HUES6 (cell line): ENCODE measurements at regions not wholly inside any gene's neighbourhood (a gene's known extent, or its start where the extent isn't known, plus 50 kb on each side); places are given as distances from the start of the nearest gene placed in this dataset.

Experiments
- H3K27ac ChIP-seq: 2 replicates; pipeline ENCODE4 v1.7.0; 2013; ENCODE audit warnings: low read depth, mild to moderate bottlenecking, low read length, inconsistent platforms
- H3K27me3 ChIP-seq: 2 replicates; pipeline ENCODE4 v1.6.1; 2013; ENCODE audit warnings: low read length; ENCODE audit not compliant: control insufficient read depth, insufficient read depth
- H3K36me3 ChIP-seq: 2 replicates; pipeline ENCODE4 v1.6.1; 2013; ENCODE audit warnings: low read length; ENCODE audit not compliant: control insufficient read depth, insufficient read depth
- H3K4me1 ChIP-seq: 2 replicates; pipeline ENCODE4 v1.6.1; 2013; ENCODE audit warnings: low read length; ENCODE audit not compliant: control insufficient read depth, insufficient read depth
- H3K4me3 ChIP-seq: 2 replicates; pipeline ENCODE4 v1.5.1; 2013; ENCODE audit warnings: low read depth, low read length
- H3K9ac ChIP-seq: one replicate; pipeline ENCODE4 v1.6.1; 2013; ENCODE audit warnings: mild to moderate bottlenecking, low read length
- H3K9me3 ChIP-seq: 2 replicates; pipeline ENCODE4 v1.6.1; 2013; ENCODE audit warnings: low read depth, low read length; ENCODE audit not compliant: control insufficient read depth, insufficient read depth

DNA sequence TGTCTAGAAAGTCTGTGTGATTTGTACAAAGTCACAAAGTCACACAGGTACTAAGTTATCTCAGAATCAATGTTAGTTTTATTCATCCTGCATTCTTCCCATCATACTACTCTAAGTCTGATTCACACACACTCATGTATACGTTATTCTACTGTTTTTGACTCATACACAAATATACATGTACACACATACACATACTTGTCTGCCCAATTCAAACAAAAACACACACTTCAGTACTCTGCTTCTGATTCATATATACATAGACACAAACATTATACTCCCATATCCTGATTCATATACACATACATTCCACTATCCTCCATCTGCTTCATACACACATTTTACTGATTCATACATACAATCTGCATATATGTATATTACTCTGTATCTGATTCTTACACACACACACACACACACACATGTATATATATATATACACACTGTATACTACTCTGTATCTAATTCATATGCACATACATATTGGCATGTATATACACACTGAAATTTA is 69.3 kb downstream of the KLF12 start:
- Histone ChIP-seq H3K36me3 (no peaks in the 10 kb centered on the region), H3K9ac (no peak overlapping the region), H3K27ac (no peak overlapping the region), H3K9me3 (no peaks in the 10 kb centered on the region), H3K27me3 (no peaks in the 10 kb centered on the region), H3K4me1 (no peaks in the 10 kb centered on the region), H3K4me3 (no peak overlapping the region)

DNA sequence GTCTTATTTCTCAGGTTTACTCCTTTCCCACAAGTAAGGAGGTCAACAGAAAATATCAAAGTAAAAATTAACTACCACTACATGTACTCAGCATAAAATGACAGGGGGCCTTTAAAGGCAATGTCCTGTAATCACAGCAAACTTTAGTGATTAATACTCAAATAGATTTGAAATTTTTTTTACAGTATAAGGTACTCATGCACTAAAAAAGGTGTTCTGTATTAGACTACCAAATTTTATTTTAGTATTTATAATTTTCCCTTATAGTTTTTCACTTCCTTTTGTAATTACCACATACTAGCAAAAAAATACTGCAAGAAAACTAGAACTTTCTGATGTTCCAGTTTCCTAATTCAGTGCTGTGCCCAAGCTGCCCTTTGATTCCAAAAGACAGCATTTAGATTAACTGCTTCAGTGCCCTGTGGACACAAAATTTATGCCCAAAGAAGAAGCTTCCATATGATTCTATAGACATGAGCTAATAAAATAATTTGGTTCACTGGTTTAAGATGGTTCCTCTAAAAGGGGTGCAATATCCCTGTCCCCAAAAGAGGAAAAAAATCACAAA is 70.6 kb downstream of the KLF12 start:
- H3K27ac ChIP-seq, result no peak overlapping the region
- no peaks in the 10 kb centered on the region for H3K36me3 ChIP-seq
- no peak overlapping the region for H3K9ac ChIP-seq
- no peaks in the 10 kb centered on the region; the same call in 1 of the 2 replicates for H3K9me3 ChIP-seq
- H3K4me1 ChIP-seq, result no peaks in the 10 kb centered on the region
- H3K4me3 ChIP-seq, result no peak overlapping the region
- no peaks in the 10 kb centered on the region for H3K27me3 ChIP-seq

DNA sequence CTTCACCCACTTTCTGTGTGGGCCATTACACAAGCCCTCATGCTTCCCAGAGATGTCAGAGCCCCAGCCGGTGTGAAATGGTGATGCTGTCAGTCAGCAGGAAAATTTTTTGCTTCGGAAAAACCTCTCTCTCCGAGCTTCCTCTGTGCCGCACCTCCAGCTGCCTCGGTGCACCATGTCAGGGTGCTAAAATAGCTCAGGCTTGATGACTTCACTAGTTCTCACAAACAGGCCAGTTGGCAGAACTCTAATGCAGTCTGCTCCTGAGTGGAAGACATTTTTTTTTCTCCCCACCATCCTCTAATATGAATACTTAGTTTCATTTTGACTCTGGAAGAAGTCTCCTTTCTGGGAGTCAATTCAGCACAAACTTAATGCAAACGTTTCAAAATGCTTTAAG is 71.3 kb downstream of the KLF12 start:
- Histone ChIP-seq H3K4me3 (no peak overlapping the region), H3K9me3 (no peaks in the 10 kb centered on the region; the same call in 1 of the 2 replicates), H3K27ac (no peak overlapping the region), H3K36me3 (no peaks in the 10 kb centered on the region), H3K27me3 (no peaks in the 10 kb centered on the region), H3K4me1 (no peaks in the 10 kb centered on the region), H3K9ac (no peak overlapping the region)

DNA sequence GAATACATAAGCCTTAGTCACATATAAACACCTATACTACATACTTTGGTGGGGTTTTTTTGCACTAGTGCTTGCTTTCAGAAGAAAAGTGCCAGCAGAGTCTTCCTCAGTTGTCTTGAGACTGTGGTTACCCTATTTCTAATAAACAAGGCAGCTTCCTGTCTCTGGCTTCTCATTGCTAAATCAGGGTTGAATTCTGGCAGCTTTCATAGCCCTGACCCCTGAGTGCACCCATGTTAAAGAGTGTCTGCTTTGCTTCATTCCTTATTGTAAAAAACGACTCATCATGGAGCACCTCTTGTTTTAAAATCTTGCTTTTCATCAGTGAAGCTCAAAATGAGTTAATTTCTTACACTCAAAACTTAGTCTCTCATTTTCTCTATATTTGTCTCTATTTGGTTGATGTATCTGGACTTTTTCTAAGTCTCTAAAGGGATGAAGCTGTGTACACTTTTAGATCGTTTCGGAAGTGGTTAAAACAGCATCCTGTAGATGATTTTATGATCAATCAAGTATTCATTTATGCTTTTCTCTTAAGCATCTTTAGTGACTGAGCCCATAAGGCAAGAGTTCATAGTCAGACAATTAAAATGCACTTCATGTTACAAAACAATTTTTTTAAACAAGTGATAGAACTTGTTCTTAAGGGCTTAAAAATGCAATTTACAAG is 72.1 kb downstream of the KLF12 start:
- Histone ChIP-seq H3K27ac (no peak overlapping the region), H3K9me3 (no peaks in the 10 kb centered on the region; the same call in 1 of the 2 replicates), H3K36me3 (no peaks in the 10 kb centered on the region), H3K4me3 (no peak overlapping the region), H3K4me1 (no peaks in the 10 kb centered on the region), H3K27me3 (no peaks in the 10 kb centered on the region), H3K9ac (no peak overlapping the region)

DNA sequence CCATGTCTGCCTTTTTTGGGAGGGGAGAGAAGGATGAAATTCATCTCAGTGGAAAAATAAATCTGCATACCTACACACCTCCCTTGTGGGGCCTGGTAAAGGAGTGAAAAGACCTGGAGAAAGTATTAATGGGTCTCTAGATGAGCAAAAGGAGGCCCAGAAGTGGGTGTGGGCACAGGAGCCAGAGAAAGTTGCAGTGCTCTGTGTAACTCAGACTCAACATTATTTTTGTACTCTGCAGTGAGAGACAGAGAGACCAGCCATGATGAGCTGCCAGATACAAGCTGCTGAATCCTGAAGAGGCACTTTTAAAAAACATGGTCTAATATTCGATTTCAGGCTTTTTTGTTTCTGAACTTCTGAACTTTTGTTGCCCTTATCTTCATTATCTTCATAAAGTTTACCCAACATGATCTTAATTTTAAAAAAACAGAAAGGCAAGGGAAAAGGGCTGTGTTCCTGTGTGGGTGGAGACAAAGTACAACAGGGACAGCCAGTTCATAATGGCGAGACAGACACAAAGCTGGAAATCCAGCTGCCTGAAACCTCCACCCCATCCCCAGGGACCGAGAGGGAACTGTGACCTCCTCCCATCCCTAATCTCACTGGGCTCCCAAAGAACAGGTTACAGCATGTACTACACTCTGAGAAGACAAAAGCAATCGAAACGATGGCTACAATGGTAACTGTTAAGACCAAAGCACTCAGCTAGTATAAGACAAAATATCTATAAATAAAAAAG is 77.2 kb downstream of the KLF12 start:
- no peaks in the 10 kb centered on the region for H3K27me3 ChIP-seq
- no peak overlapping the region for H3K9ac ChIP-seq
- H3K4me1 ChIP-seq, result no peaks in the 10 kb centered on the region
- H3K4me3 ChIP-seq, result no peak overlapping the region
- H3K9me3 ChIP-seq, result no peaks in the 10 kb centered on the region; the same call in 1 of the 2 replicates
- no peaks in the 10 kb centered on the region for H3K36me3 ChIP-seq
- no peak overlapping the region for H3K27ac ChIP-seq

DNA sequence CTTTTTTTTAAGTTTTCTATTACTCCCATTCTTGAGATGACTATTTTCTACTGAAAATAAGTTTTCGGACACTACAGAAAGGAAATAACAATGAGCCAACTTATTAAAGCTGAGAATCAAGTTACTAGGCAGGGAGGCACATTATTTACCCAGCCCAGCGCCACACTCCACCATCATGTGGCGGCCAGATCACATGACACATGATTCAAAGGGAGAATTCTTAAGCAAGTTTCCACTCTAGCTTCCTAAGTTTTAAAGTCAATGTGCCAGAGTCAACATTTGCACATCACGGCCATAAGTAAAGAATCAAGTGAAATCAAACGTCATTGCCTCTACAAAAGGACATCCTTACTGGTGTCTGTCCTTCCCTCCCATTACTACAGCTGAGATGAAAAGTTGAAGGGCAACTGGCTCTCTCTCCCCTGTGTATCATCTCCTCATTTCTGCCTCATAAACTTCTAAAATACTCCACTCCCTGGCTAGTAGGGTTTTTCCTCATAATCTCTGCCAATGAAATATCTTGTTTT is 81.7 kb downstream of the KLF12 start:
- H3K9ac ChIP-seq, result no peak overlapping the region
- H3K27me3 ChIP-seq, result no peaks in the 10 kb centered on the region
- no peak overlapping the region for H3K27ac ChIP-seq
- H3K9me3 ChIP-seq, result no peaks in the 10 kb centered on the region
- no peaks in the 10 kb centered on the region for H3K36me3 ChIP-seq
- no peak overlapping the region for H3K4me3 ChIP-seq
- H3K4me1 ChIP-seq, result 0 out of 2 replicates have a peak, but pooled peaks cover 3% of the 10 kb centered on the region

DNA sequence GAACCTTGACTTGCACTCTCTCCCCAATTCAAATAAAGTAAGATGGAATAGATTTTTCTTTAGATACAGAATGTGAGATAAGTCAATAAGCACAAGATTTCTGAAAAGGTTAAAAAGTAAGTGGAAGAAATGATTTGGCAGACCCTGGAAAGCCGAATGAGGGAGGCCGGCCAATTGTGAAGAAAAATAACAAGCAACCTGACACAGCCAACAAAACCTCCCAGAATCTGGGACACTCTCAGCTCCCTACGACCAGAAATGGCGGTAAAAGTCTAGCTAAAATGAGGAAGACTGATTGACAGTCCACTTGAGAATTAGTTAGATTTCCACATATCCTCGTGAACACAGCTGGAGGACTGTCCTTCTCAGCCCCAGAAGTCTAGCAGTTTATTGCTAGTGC is 85.4 kb downstream of the KLF12 start:
- Histone ChIP-seq H3K9me3 (no peaks in the 10 kb centered on the region), H3K4me1 (0 out of 2 replicates have a peak, but pooled peaks cover 3% of the 10 kb centered on the region), H3K27me3 (no peaks in the 10 kb centered on the region), H3K27ac (no peak overlapping the region), H3K9ac (no peak overlapping the region), H3K4me3 (no peak overlapping the region), H3K36me3 (no peaks in the 10 kb centered on the region)

DNA sequence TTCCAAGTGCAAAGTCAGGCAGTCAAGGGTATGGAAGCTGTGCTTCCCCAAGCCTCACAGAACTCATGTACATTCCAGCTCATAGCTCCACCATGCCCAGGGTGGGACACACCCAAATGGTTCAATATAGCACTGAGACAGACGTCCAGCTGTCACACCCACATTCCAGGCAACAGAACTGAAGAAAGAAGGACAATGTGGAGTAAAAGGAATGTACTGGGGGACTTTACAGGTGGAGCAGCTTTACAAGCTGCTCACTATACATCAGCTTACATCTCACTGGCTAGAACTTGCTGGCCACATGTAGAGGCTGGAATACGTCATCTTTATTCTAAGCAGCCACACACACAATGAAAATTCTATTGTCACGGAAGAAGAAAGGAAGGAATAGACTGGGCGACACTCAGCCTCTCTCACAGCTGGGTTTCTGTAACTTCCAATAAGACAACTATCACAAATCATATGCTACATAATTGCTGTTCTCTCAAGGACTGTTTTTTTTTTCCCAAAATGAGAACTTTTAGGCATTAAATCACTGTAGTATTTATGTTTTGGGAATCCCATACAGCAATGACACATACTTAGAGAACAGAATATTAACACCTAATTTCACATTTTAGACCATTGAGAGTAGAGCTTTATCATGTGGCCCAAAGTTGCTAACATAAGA is 86.1 kb downstream of the KLF12 start:
- no peak overlapping the region for H3K9ac ChIP-seq
- no peak overlapping the region for H3K4me3 ChIP-seq
- no peak overlapping the region for H3K27ac ChIP-seq
- H3K36me3 ChIP-seq, result no peaks in the 10 kb centered on the region
- no peaks in the 10 kb centered on the region for H3K9me3 ChIP-seq
- no peaks in the 10 kb centered on the region for H3K27me3 ChIP-seq
- 0 out of 2 replicates have a peak, but pooled peaks cover 3% of the 10 kb centered on the region for H3K4me1 ChIP-seq

DNA sequence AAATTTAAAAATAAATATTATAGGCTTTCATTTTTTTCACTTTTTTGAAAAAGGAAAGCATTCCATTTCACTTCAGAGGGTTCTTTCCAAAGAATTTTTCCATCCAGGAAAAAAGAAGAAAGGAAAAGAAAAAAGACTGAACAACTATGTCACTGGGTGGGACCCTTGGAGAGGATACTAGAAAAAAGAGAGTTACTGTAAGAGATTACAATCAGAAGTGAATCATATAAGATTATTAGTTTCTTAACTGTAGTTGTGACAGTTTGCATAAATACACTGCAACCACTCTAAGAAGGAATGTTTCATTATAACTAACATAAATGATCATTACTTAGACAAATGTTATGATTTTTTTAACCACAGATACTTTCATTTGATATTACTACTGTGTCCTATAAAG is 87.8 kb downstream of the KLF12 start:
- no peaks in the 10 kb centered on the region for H3K27me3 ChIP-seq
- no peak overlapping the region for H3K27ac ChIP-seq
- no peak overlapping the region for H3K9ac ChIP-seq
- 0 out of 2 replicates have a peak, but pooled peaks cover 6% of the 10 kb centered on the region for H3K4me1 ChIP-seq
- H3K36me3 ChIP-seq, result no peaks in the 10 kb centered on the region
- no peak overlapping the region for H3K4me3 ChIP-seq
- H3K9me3 ChIP-seq, result no peaks in the 10 kb centered on the region

DNA sequence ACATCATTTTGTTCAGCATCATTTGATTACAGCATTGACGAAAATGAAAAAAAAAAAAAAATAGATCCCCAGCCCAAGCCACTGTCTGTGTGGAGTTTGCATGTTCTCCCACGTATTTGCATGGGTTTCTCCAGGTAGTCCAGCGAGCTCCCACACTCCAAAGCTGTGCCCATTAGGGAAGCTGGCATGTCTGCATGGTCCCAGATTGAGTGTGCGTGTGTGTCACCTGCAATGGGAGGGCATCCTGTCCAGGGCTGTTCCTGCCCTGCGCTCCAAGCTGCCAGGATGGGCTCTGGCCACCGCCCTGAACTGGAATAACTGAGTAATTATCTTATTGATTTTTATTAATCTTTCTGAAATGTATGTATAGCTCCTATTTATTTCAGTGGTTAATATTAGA is 88.6 kb downstream of the KLF12 start:
- Histone ChIP-seq H3K4me3 (no peak overlapping the region), H3K36me3 (no peaks in the 10 kb centered on the region), H3K27ac (no peak overlapping the region), H3K27me3 (no peaks in the 10 kb centered on the region), H3K9me3 (no peaks in the 10 kb centered on the region), H3K4me1 (peaks cover 7% of the 10 kb centered on the region; the same call in 1 of the 2 replicates), H3K9ac (no peak overlapping the region)
